ENCODE measurements at regions not wholly inside any gene's neighbourhood (a gene's known extent, or its start where the extent isn't known, plus 50 kb on each side); places are given as distances from the start of the nearest gene placed in this dataset.
A peak's percentile ranks its signal among the peaks of the same experiment; 100 is the strongest.

DNA sequence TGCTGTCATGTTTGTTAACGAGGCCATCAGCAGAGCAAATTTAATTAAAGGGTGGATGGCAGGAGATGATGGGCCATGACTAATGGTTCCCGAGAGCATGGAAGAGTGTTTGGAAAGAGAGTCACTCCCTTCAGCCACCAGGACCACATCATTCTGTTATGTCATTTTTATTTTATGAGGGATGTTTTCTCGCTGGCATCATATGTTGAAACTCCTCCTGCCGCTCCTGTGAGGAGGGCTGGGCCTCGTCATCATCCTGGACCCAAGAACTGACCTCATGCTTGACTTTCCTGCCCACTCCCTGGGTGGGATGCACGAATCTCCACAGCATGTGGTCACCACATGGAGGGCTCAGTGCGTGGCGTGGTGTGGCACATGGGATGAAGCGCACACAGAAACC, 86.4 kb upstream of the FRMD1 start:
- H4K20me1 ChIP-seq (ENCODE audit: insufficient read depth, poor library complexity, severe bottlenecking) = no peaks in the 10 kb centered on the region
- no peak for DNase-seq (ENCODE audit: low spot score)
- H3K9me3 ChIP-seq (ENCODE audit: low read depth) = no peaks in the 10 kb centered on the region
- no peak overlapping the region for H3K27ac ChIP-seq
- no peaks in the 10 kb centered on the region for H3K27me3 ChIP-seq
- no peak for TF ChIP-seq EZH2phosphoT487 (IDR thresholded peaks at IDR 0.05; ENCODE audit: low read depth, severe bottlenecking, unreplicated experiment)
- TF ChIP-seq, protein P1, sequence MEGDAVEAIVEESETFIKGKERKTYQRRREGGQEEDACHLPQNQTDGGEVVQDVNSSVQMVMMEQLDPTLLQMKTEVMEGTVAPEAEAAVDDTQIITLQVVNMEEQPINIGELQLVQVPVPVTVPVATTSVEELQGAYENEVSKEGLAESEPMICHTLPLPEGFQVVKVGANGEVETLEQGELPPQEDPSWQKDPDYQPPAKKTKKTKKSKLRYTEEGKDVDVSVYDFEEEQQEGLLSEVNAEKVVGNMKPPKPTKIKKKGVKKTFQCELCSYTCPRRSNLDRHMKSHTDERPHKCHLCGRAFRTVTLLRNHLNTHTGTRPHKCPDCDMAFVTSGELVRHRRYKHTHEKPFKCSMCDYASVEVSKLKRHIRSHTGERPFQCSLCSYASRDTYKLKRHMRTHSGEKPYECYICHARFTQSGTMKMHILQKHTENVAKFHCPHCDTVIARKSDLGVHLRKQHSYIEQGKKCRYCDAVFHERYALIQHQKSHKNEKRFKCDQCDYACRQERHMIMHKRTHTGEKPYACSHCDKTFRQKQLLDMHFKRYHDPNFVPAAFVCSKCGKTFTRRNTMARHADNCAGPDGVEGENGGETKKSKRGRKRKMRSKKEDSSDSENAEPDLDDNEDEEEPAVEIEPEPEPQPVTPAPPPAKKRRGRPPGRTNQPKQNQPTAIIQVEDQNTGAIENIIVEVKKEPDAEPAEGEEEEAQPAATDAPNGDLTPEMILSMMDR (IDR thresholded peaks at IDR 0.05; ENCODE audit: poor library complexity) = no peak
- TF ChIP-seq EZH2 (IDR thresholded peaks at IDR 0.05; ENCODE audit: borderline replicate concordance) = no peak
- no peaks in the 10 kb centered on the region for H3K79me2 ChIP-seq
- H3K36me3 ChIP-seq (replicated peaks; ENCODE audit: insufficient read depth, low read depth) = no peaks in the 10 kb centered on the region
- H3K4me2 ChIP-seq = no peak overlapping the region
- peaks cover 16% of the 10 kb centered on the region for H3K4me1 ChIP-seq (ENCODE audit: insufficient read depth)
- 82% methylated on average over 9 of the region's 9 CpGs for WGBS (ENCODE audit: low lambda C conversion rate, missing lambda C conversion rate)
- no peak overlapping the region for H3K4me3 ChIP-seq
- no peaks in the 10 kb centered on the region for H3K9me2 ChIP-seq (replicated peaks; ENCODE audit: insufficient read depth)
- no peak overlapping the region for H2AFZ ChIP-seq

DNA sequence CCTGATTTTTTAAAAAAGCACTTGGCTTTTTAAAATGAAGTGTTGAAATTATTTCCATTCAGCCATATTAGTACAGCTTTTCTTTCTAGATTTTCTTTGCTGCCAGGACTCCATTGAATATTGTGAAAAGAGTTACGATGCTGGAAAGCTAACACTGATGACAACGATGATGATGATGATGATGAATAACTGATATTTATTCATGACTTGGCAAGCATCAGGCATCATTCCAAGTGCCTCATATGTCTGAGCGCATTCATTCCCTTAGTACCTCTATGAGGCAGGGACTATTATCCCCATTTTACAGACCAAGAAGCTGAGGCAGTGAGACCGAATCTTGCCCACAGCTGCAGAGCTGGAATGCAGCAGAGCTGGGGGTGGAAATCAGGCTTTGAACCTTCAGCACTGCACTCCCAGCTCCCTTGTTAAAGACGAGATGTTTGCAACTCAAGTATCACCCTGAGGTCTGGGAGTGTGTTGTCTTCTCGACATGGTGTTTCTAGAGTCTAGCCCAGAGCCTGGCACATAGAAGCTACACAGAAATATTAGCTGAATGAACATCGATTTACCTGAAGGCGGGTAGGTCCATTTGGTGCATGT, 85.5 kb upstream of the FRMD1 start:
- H3K9me2 ChIP-seq (replicated peaks; ENCODE audit: insufficient read depth) = no peaks in the 10 kb centered on the region
- no peaks in the 10 kb centered on the region for H3K79me2 ChIP-seq
- no peak overlapping the region for H3K4me2 ChIP-seq
- no peaks in the 10 kb centered on the region for H3K27me3 ChIP-seq
- H3K9me3 ChIP-seq (ENCODE audit: low read depth) = no peaks in the 10 kb centered on the region
- H2AFZ ChIP-seq = no peak overlapping the region
- no peak overlapping the region for H3K4me3 ChIP-seq
- no peaks in the 10 kb centered on the region for H3K36me3 ChIP-seq (replicated peaks; ENCODE audit: insufficient read depth, low read depth)
- TF ChIP-seq, protein P1 (IDR thresholded peaks at IDR 0.05; ENCODE audit: poor library complexity) = no peak
- TF ChIP-seq EZH2 (IDR thresholded peaks at IDR 0.05; ENCODE audit: borderline replicate concordance) = no peak
- TF ChIP-seq EZH2phosphoT487 (IDR thresholded peaks at IDR 0.05; ENCODE audit: low read depth, severe bottlenecking, unreplicated experiment) = no peak
- no peaks in the 10 kb centered on the region for H4K20me1 ChIP-seq (ENCODE audit: insufficient read depth, poor library complexity, severe bottlenecking)
- no peak for DNase-seq (ENCODE audit: low spot score)
- no peak overlapping the region for H3K27ac ChIP-seq
- peaks cover 20% of the 10 kb centered on the region for H3K4me1 ChIP-seq (ENCODE audit: insufficient read depth)
- WGBS (ENCODE audit: low lambda C conversion rate, missing lambda C conversion rate) = 95% methylated on average over 8 of the region's 8 CpGs

DNA sequence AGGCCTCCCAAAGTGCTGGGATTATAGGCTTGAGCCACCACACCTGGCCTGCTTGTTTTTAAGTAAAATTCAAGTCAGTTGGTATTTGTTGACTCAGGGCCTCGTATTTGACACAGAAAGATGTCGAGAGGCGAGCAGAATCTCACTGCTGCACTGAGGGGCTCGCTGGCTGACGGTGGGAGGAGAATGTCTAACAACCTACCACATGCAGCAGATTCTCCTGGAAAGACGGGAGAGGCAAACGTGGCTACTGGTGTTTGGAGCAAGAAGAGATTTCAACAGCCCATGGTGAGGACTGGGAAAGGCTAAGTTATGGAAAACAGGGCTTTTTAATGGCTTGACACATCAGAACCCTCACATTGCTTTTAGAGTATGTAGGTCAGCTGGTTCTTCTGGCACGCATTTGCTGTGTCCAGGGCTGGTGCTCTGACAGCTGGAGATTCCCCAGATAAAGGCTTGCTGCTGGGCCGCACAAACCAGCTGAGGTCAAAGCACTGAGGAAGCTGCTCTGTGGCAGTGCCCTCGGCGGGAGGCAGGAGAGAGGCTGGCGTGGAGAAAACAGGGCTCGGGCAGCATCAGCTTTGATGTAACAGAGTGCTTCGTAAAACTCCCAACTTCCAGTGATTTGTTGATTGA, 84.2 kb upstream of the FRMD1 start:
- H3K4me2 ChIP-seq = peak overlapping the region; percentile 32
- peak; percentile 54 for DNase-seq (ENCODE audit: low spot score)
- no peaks in the 10 kb centered on the region for H3K9me2 ChIP-seq (replicated peaks; ENCODE audit: insufficient read depth)
- H3K9me3 ChIP-seq (ENCODE audit: low read depth) = no peaks in the 10 kb centered on the region
- no peaks in the 10 kb centered on the region for H3K27me3 ChIP-seq
- no peaks in the 10 kb centered on the region for H3K36me3 ChIP-seq (replicated peaks; ENCODE audit: insufficient read depth, low read depth)
- no peak overlapping the region for H3K4me3 ChIP-seq
- TF ChIP-seq EZH2 (IDR thresholded peaks at IDR 0.05; ENCODE audit: borderline replicate concordance) = no peak
- no peak for TF ChIP-seq EZH2phosphoT487 (IDR thresholded peaks at IDR 0.05; ENCODE audit: low read depth, severe bottlenecking, unreplicated experiment)
- TF ChIP-seq, protein P1 (IDR thresholded peaks at IDR 0.05; ENCODE audit: poor library complexity) = no peak
- H2AFZ ChIP-seq = no peak overlapping the region
- H3K4me1 ChIP-seq (ENCODE audit: insufficient read depth) = peaks cover 28% of the 10 kb centered on the region
- no peaks in the 10 kb centered on the region for H4K20me1 ChIP-seq (ENCODE audit: insufficient read depth, poor library complexity, severe bottlenecking)
- 65% methylated on average over 14 of the region's 14 CpGs for WGBS (ENCODE audit: low lambda C conversion rate, missing lambda C conversion rate)
- peak overlapping the region; percentile 60 for H3K27ac ChIP-seq
- no peaks in the 10 kb centered on the region for H3K79me2 ChIP-seq

All from hepatocyte (in vitro differentiated cells).